Cardiac muscle cell (in vitro differentiated cells and primary cell): ENCODE measurements at regions not wholly inside any gene's neighbourhood (a gene's known extent, or its start where the extent isn't known, plus 50 kb on each side); places are given as distances from the start of the nearest gene placed in this dataset.

Source experiments
- DNase-seq, 2 donors: peaks; one replicate each; pipeline versions ENCODE4 v3.0.0 to v3.0.0-alpha.2; 2010 to 2017; ENCODE audit warnings: low read depth in 1 of 2, low spot score in 1 of 2
- H3K27ac ChIP-seq: fragments of 200-600 bp; sonication (generic); 2 replicates; pipeline ENCODE4 v1.5.1; 2016
- H3K27me3 ChIP-seq: fragments of 200-600 bp; sonication (generic); 2 replicates; pipeline ENCODE4 v1.6.0; 2016; ENCODE audit warnings: control low read depth
- H3K36me3 ChIP-seq: fragments of 200-600 bp; sonication (generic); 2 replicates; pipeline ENCODE4 v1.5.1; 2016; ENCODE audit warnings: control low read depth
- H3K4me1 ChIP-seq: fragments of 200-600 bp; sonication (generic); 2 replicates; pipeline ENCODE4 v1.8.1; 2017; ENCODE audit warnings: low read depth, mild to moderate bottlenecking, mixed run types
- H3K4me3 ChIP-seq: fragments of 200-600 bp; sonication (generic); 2 replicates; pipeline ENCODE4 v1.5.1; 2016; ENCODE audit warnings: mild to moderate bottlenecking
- H3K9me3 ChIP-seq: fragments of 200-600 bp; sonication (generic); 2 replicates; pipeline ENCODE4 v1.5.1; 2017; ENCODE audit warnings: low read depth, mild to moderate bottlenecking, control low read depth
- CTCF ChIP-seq: IDR thresholded peaks from 2 replicates; pipeline ENCODE4 v1.5.1; 2012; ENCODE audit warnings: low read depth, mild to moderate bottlenecking, low read length

- no peak for TF ChIP-seq CTCF
- H3K4me1 ChIP-seq, result peaks cover 5% of the 10 kb centered on the region
- no peaks in the 10 kb centered on the region for H3K27me3 ChIP-seq
- H3K27ac ChIP-seq, result no peak overlapping the region
- H3K4me3 ChIP-seq, result no peak overlapping the region
- no peaks in the 10 kb centered on the region for H3K9me3 ChIP-seq
- no peaks in the 10 kb centered on the region for H3K36me3 ChIP-seq
- no peak for DNase-seq
These were observed 246.6 kb upstream of the REG3G start for GRCh38 chr2:78778756-78779510.

DNA sequence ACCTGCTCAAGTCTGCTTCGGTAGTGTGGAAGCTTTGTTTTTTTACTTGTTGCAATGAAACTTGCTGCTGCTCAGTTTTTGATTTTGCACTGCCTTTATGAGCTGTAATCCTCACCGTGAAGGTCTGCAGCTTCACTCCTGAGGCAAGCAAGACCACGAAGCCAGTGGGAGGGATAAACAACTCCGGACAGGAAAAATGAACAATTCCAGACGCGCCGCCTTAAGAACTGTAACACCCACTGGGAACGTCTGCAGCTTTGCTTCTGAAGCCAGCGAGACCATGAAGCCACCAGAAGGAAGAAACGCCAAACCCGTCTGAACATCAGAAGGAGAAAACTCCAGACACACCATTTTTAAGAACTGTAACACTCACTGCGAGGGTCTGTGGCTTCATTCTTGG is 245.7 kb upstream of the REG3G start:
- Histone ChIP-seq H3K4me3 (no peak overlapping the region), H3K36me3 (no peaks in the 10 kb centered on the region), H3K27ac (no peak overlapping the region), H3K4me1 (peaks cover 5% of the 10 kb centered on the region), H3K27me3 (no peaks in the 10 kb centered on the region), H3K9me3 (no peaks in the 10 kb centered on the region)
- DNase-seq, result no peak
- TF ChIP-seq CTCF, result no peak

DNA sequence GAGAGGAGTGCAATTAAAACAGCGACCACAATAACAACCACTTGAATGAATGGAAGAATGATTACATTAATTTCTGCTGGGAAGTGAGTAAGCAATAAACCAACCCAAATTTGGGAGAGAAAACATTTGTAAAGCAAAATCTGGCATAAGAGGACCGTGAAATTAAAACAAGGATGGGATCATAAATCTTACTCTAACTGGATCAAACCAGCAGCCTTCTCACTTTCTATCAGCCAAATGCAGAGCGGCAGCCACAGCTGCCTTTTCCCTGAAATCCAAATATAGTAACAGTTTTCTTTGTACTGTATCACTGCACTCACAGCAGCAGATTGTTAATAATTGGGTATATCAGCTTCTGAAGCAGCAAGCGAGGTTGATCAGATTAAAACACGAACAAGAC is 245.2 kb upstream of the REG3G start:
- no peak overlapping the region for H3K4me3 ChIP-seq
- H3K9me3 ChIP-seq, result no peaks in the 10 kb centered on the region
- no peaks in the 10 kb centered on the region for H3K36me3 ChIP-seq
- TF ChIP-seq CTCF, result no peak
- H3K4me1 ChIP-seq, result peaks cover 5% of the 10 kb centered on the region
- DNase-seq, result no peak
- H3K27me3 ChIP-seq, result no peaks in the 10 kb centered on the region
- H3K27ac ChIP-seq, result peak overlapping the region; percentile 1

GRCh38 chr2:78780864-78781583 is 244.5 kb upstream of the REG3G start:
- Histone ChIP-seq H3K9me3 (no peaks in the 10 kb centered on the region), H3K27ac (peak overlapping the region; percentile 1), H3K36me3 (no peaks in the 10 kb centered on the region), H3K4me1 (peaks cover 5% of the 10 kb centered on the region), H3K4me3 (no peak overlapping the region), H3K27me3 (no peaks in the 10 kb centered on the region)
- TF ChIP-seq CTCF, result no peak
- DNase-seq, result no peak

DNA sequence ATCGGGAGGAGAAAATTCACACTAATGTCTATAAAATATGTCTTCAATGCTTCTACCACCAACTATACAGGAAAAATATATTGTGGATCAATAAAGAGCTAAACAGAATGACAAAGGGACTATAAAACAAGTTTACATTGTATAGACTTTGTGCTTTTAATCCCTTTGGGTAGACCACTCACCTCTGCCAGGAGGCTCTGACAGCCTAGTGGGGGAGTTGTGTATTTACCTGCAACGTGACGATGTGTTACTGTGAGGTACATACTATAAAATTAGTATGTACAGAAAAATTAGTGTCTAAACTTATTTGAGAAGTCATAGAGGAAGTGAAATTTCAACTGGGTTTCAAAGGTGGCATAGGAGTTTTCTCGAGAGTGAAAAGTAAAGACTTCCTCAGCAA is 243.3 kb upstream of the REG3G start:
- Histone ChIP-seq H3K27me3 (no peaks in the 10 kb centered on the region), H3K9me3 (no peaks in the 10 kb centered on the region), H3K4me3 (no peak overlapping the region), H3K27ac (no peak overlapping the region), H3K4me1 (peaks cover 5% of the 10 kb centered on the region), H3K36me3 (no peaks in the 10 kb centered on the region)
- DNase-seq, result no peak
- TF ChIP-seq CTCF, result no peak
